NT2/D1 (cell line): ENCODE measurements at regions not wholly inside any gene's neighbourhood (a gene's known extent, or its start where the extent isn't known, plus 50 kb on each side); places are given as distances from the start of the nearest gene placed in this dataset.

ENCODE experiments used
- DNase-seq: peaks from one replicate; pipeline ENCODE4 v3.0.0-alpha.2; 2011; ENCODE audit warnings: low read depth, low spot score
- H3K27me3 ChIP-seq: 2 replicates; pipeline ENCODE4 v1.6.0; 2011; ENCODE audit warnings: mild to moderate bottlenecking; ENCODE audit not compliant: insufficient read length, insufficient read depth
- H3K36me3 ChIP-seq: 2 replicates; pipeline ENCODE4 v1.6.1; 2011; ENCODE audit warnings: mild to moderate bottlenecking, low read length, mixed read lengths; ENCODE audit not compliant: insufficient read depth, insufficient read length
- H3K4me1 ChIP-seq: 2 replicates; pipeline ENCODE4 v1.5.1; 2011; ENCODE audit not compliant: insufficient read depth, insufficient read length
- H3K4me3 ChIP-seq: 2 replicates; pipeline ENCODE4 v1.5.1; 2011; ENCODE audit warnings: low read depth; ENCODE audit not compliant: insufficient read length
- H3K9ac ChIP-seq: 2 replicates; pipeline ENCODE4 v1.6.0; 2011; ENCODE audit warnings: low read depth; ENCODE audit not compliant: insufficient read length
- H3K9me3 ChIP-seq: 2 replicates; pipeline ENCODE4 v1.5.1; 2011; ENCODE audit warnings: mild to moderate bottlenecking, low read length; ENCODE audit not compliant: insufficient read depth
- SUZ12 ChIP-seq: IDR thresholded peaks from 2 replicates; pipeline ENCODE4 v1.6.1; 2011; ENCODE audit not compliant: insufficient read length, insufficient read depth; ENCODE audit errors: extremely low read depth
- YY1 ChIP-seq: IDR thresholded peaks from 2 replicates; pipeline ENCODE4 v1.6.1; 2011; ENCODE audit not compliant: insufficient read length, insufficient read depth
- ZNF274 ChIP-seq: IDR thresholded peaks from 2 replicates; pipeline ENCODE4 v1.6.1; 2011; ENCODE audit warnings: mild to moderate bottlenecking, low read depth, low read length

DNA sequence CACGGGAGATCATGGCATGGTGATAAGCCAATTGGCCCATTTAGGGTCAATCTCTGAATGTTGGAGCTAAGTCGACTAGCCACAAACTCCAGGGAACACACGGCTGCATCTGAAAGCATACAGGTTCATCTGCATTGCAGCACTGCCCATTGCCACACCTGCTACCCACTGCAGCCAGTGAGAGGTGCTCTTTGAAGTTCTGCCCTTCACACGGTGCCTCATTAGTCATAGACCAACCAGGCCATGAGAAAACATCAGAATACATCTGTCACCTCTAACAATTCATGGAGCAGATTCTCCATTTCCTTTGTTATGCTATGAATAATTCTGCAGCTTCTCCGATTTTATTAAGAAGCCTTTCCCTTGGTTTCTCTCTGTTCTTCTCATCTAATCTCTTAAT lies 65.7 kb upstream of the FAM204A start:
- no peak overlapping the region for H3K4me3 ChIP-seq
- no peak for TF ChIP-seq ZNF274
- TF ChIP-seq SUZ12 = no peak
- TF ChIP-seq YY1 = no peak
- DNase-seq = no peak
- no peak overlapping the region for H3K9ac ChIP-seq
- no peaks in the 10 kb centered on the region for H3K9me3 ChIP-seq
- H3K27me3 ChIP-seq = no peaks in the 10 kb centered on the region
- no peaks in the 10 kb centered on the region for H3K36me3 ChIP-seq
- no peaks in the 10 kb centered on the region for H3K4me1 ChIP-seq

GRCh38 chr10:118407026-118407425 lies 64.9 kb upstream of the FAM204A start:
- Histone ChIP-seq H3K4me3 (no peak overlapping the region), H3K9ac (no peak overlapping the region), H3K27me3 (no peaks in the 10 kb centered on the region), H3K36me3 (no peaks in the 10 kb centered on the region), H3K4me1 (no peaks in the 10 kb centered on the region), H3K9me3 (no peaks in the 10 kb centered on the region)
- TF ChIP-seq SUZ12 = no peak
- no peak for TF ChIP-seq ZNF274
- TF ChIP-seq YY1 = no peak
- DNase-seq = no peak

DNA sequence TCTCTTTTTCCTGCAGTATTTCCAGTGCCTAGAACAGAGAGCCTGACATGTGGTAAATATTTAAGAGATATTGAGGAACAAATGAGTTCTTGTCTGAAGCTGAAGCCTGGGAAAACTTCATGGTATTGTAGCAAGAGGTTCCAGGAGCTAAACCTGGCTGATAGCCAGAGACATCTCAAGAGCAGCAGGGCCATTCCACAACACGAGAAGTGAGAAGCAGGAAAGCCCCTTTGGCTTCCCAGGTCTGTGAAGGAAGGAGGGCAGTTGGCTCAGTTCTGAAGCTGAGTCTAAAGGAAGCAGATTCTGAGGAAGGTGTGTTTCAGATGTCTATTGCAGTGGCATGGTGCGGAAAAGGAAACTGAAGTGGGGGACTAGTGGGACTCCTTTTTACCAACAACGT lies 63.8 kb upstream of the FAM204A start:
- H3K27me3 ChIP-seq = no peaks in the 10 kb centered on the region

DNA sequence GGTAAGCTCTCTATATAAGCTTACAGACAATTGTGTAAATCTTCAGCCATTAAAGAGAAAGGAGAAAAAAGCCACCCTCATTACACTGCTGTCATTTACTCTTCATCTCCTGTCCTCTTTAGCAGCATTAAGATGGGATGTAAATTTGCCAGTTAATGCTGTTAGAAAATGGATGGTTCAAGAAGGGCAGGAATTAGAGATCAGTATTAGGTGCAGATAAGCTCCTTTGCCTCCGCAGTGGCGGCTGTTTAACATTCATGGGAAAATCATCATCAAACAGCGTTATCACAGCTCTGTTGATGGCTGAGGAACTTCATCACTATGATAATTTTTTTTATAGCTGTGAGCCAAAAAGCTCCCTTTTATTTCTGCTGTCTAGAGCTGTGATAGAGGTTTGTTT lies 61.8 kb upstream of the FAM204A start:
- DNase-seq = no peak
- 0 out of 2 replicates have a peak, but pooled peaks cover 9% of the 10 kb centered on the region for H3K9me3 ChIP-seq
- no peak overlapping the region for H3K9ac ChIP-seq
- no peaks in the 10 kb centered on the region for H3K36me3 ChIP-seq
- no peaks in the 10 kb centered on the region for H3K27me3 ChIP-seq
- no peak for TF ChIP-seq ZNF274
- TF ChIP-seq SUZ12 = no peak
- no peak for TF ChIP-seq YY1
- H3K4me3 ChIP-seq = no peak overlapping the region
- no peaks in the 10 kb centered on the region for H3K4me1 ChIP-seq

More for the DNA sequence above, 63.8 kb upstream of the FAM204A start:
- no peaks in the 10 kb centered on the region for H3K4me1 ChIP-seq
- H3K4me3 ChIP-seq = no peak overlapping the region
- 0 out of 2 replicates have a peak, but pooled peaks cover 9% of the 10 kb centered on the region for H3K9me3 ChIP-seq
- DNase-seq = no peak
- H3K36me3 ChIP-seq = no peaks in the 10 kb centered on the region
- H3K9ac ChIP-seq = no peak overlapping the region
- TF ChIP-seq SUZ12 (no peak), ZNF274 (no peak), YY1 (no peak)

DNA sequence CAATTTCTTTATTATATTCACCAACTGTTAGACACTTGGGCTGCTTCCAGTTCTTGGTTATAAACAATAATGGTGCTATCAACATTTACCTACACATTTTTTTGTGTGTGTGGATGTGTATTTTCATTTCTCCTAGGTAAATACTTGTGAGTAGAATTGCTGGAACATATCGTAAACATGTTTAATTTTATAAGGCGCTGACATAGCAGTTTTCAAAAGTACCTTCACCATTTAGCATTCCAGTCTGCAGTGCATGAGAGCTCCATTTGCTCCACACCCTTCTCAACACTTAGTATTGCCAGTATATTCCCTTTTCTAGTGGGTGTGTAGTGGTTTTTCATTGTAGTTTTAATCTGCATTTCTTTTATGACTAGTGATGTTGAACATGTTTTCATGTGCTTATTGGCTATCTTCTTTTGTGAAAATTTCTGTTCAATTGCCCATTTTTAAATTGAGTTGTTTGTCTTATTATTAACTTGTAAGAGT lies 59.6 kb upstream of the FAM204A start:
- TF ChIP-seq SUZ12 (no peak), YY1 (no peak), ZNF274 (no peak)
- Histone ChIP-seq H3K9ac (no peak overlapping the region), H3K4me3 (no peak overlapping the region), H3K4me1 (no peaks in the 10 kb centered on the region), H3K27me3 (no peaks in the 10 kb centered on the region), H3K36me3 (no peaks in the 10 kb centered on the region), H3K9me3 (0 out of 2 replicates have a peak, but pooled peaks cover 9% of the 10 kb centered on the region)
- no peak for DNase-seq

- no peaks in the 10 kb centered on the region for H3K4me1 ChIP-seq
- H3K9me3 ChIP-seq = 0 out of 2 replicates have a peak, but pooled peaks cover 9% of the 10 kb centered on the region
- no peak for TF ChIP-seq YY1
- no peak for TF ChIP-seq SUZ12
- no peak for TF ChIP-seq ZNF274
Observed at GRCh38 chr10:118397391-118397790, 55.3 kb upstream of the FAM204A start.

GRCh38 chr10:118395947-118396346 lies 53.8 kb upstream of the FAM204A start:
- no peaks in the 10 kb centered on the region for H3K36me3 ChIP-seq
- H3K9ac ChIP-seq = no peak overlapping the region
- no peak overlapping the region for H3K4me3 ChIP-seq
- H3K27me3 ChIP-seq = no peaks in the 10 kb centered on the region
- no peaks in the 10 kb centered on the region for H3K4me1 ChIP-seq
- DNase-seq = no peak
- no peaks in the 10 kb centered on the region for H3K9me3 ChIP-seq
- TF ChIP-seq ZNF274 = no peak
- TF ChIP-seq YY1 = no peak
- no peak for TF ChIP-seq SUZ12

More at GRCh38 chr10:118397391-118397790, 55.3 kb upstream of the FAM204A start:
- no peak overlapping the region for H3K9ac ChIP-seq
- H3K4me3 ChIP-seq = no peak overlapping the region
- H3K27me3 ChIP-seq = no peaks in the 10 kb centered on the region
- no peaks in the 10 kb centered on the region for H3K36me3 ChIP-seq
- no peak for DNase-seq
